Endothelial cell of umbilical vein (primary cell): ENCODE measurements at regions not wholly inside any gene's neighbourhood (a gene's known extent, or its start where the extent isn't known, plus 50 kb on each side); places are given as distances from the start of the nearest gene placed in this dataset.

ENCODE experiments used
- BruUV-seq: library from RNA; stranded (reverse); fragments of 400-500 nt; replicated peaks from 2 replicates; lab custom pipeline; 2021; lab: Mats Ljungman, UMichigan
- CTCF ChIA-PET: fragments of 300-600, 350-600 bp; sonication (Branson Sonifier 250); formaldehyde crosslinking; loops from one replicate; lab custom pipeline; 2021; ENCODE audit warnings: antibody characterized with exemption, inconsistent platforms; lab: Charles Lee
- POLR2A ChIA-PET: fragments of 300-600, 350-600 bp; sonication (Branson Sonifier 250); formaldehyde crosslinking; loops from one replicate; lab custom pipeline; 2021; ENCODE audit warnings: antibody characterized with exemption, inconsistent platforms; lab: Charles Lee
- DNase-seq: peaks from one replicate; pipeline ENCODE4 v3.0.0-alpha.2; 2011; ENCODE audit warnings: low read depth, low spot score
- FAIRE-seq: peaks from 2 replicates; lab custom pipeline; 2011; peaks lifted over from hg19 to GRCh38; lab: Jason Lieb, UNC
- H2AFZ ChIP-seq: 2 replicates; pipeline ENCODE4 v1.6.0; 2012; ENCODE audit warnings: low read depth, low read length, control low read depth, inconsistent platforms
- H3K27ac ChIP-seq: 2 replicates; pipeline ENCODE4 v1.5.1; 2011; ENCODE audit warnings: low read depth, mild to moderate bottlenecking, control low read depth, low read length, moderate library complexity; ENCODE audit not compliant: insufficient read depth
- H3K27me3 ChIP-seq, 2 experiments: 2 replicates each; pipeline versions ENCODE4 v1.6.0 to v1.6.1; 2011; ENCODE audit warnings: low read length in 2 of 2, mixed read lengths in 1 of 2; ENCODE audit not compliant: control insufficient read depth in 2 of 2, insufficient read depth in 2 of 2
- H3K36me3 ChIP-seq, 2 experiments: 2 replicates in 1 of 2; 3 replicates in 1 of 2; pipeline ENCODE4 v1.5.1; 2011; ENCODE audit warnings: low read length in 2 of 2, mild to moderate bottlenecking in 1 of 2, moderate library complexity in 1 of 2; ENCODE audit not compliant: control insufficient read depth in 2 of 2, insufficient read depth in 2 of 2; ENCODE audit errors: extremely low read depth in 1 of 2
- H3K4me1 ChIP-seq: 3 replicates; pipeline ENCODE4 v1.5.1; 2011; ENCODE audit warnings: mild to moderate bottlenecking, low read length; ENCODE audit not compliant: control insufficient read depth, insufficient read depth; ENCODE audit errors: extremely low read depth
- H3K4me2 ChIP-seq: 2 replicates; pipeline ENCODE4 v1.6.1; 2011; ENCODE audit warnings: low read length, control low read depth, mixed read lengths; ENCODE audit not compliant: insufficient read depth
- H3K4me3 ChIP-seq, 3 experiments: fragments of 200-600 bp in 1 of 3; sonication (generic), shearing (Covaris generic) in 1 of 3; replicated peaks in 1 of 3; 2 replicates each; pipeline ENCODE4 v1.5.1; 2011 to 2016; ENCODE audit warnings: control low read depth in 3 of 3, low read length in 3 of 3, mild to moderate bottlenecking in 2 of 3, inconsistent platforms in 1 of 3, low read depth in 1 of 3, moderate library complexity in 1 of 3; ENCODE audit not compliant: insufficient read depth in 1 of 3
- H3K79me2 ChIP-seq: 2 replicates; pipeline ENCODE4 v1.6.0; 2012; ENCODE audit warnings: low read length, inconsistent platforms; ENCODE audit not compliant: control insufficient read depth, insufficient read depth
- H3K9ac ChIP-seq: replicated peaks from 2 replicates; pipeline ENCODE3; 2011; ENCODE audit warnings: low read length, control low read depth; ENCODE audit not compliant: insufficient read depth; ENCODE audit errors: extremely low read depth
- H3K9me1 ChIP-seq: replicated peaks from 3 replicates; pipeline ENCODE4 v1.6.0; 2011; ENCODE audit warnings: mild to moderate bottlenecking, low read length; ENCODE audit not compliant: control insufficient read depth, insufficient read depth; ENCODE audit errors: extremely low read depth
- H3K9me3 ChIP-seq: replicated peaks from 2 replicates; pipeline ENCODE4 v1.5.1; 2012; ENCODE audit warnings: low read length, inconsistent platforms; ENCODE audit not compliant: control insufficient read depth, insufficient read depth
- H4K20me1 ChIP-seq: replicated peaks from 2 replicates; pipeline ENCODE3; 2011; ENCODE audit warnings: mild to moderate bottlenecking, low read length; ENCODE audit not compliant: control insufficient read depth, insufficient read depth; ENCODE audit errors: extremely low read depth
- CTCF ChIP-seq, 2 donors: IDR thresholded peaks; 1 replicate in 1 of 2; 2 replicates in 1 of 2; pipeline ENCODE4 v1.5.1; 2011; ENCODE audit warnings: low read length in 2 of 2, mild to moderate bottlenecking in 2 of 2, moderate library complexity in 2 of 2, control low read depth in 1 of 2, inconsistent platforms in 1 of 2, low read depth in 1 of 2; ENCODE audit not compliant: insufficient read depth in 1 of 2; ENCODE audit errors: extremely low read depth in 1 of 2
- EZH2 ChIP-seq: IDR thresholded peaks from 2 replicates; pipeline ENCODE4 v1.6.1; 2012; ENCODE audit warnings: borderline replicate concordance, low read depth, mild to moderate bottlenecking, moderate library complexity, low read length, inconsistent platforms; ENCODE audit not compliant: severe bottlenecking
- FOS ChIP-seq: IDR thresholded peaks from 2 replicates; pipeline ENCODE4 v1.6.1; 2011; ENCODE audit warnings: mild to moderate bottlenecking, low read length, moderate library complexity, borderline replicate concordance; ENCODE audit not compliant: insufficient read depth
- GATA2 ChIP-seq: IDR thresholded peaks from 2 replicates; pipeline ENCODE4 v1.7.0; 2011; ENCODE audit warnings: low read depth, mild to moderate bottlenecking, moderate library complexity, mixed read lengths, low read length; ENCODE audit not compliant: insufficient read length, insufficient read depth
- JUN ChIP-seq: IDR thresholded peaks from 2 replicates; pipeline ENCODE4 v1.6.1; 2011; ENCODE audit warnings: borderline replicate concordance, low read depth; ENCODE audit not compliant: insufficient read length, insufficient read depth
- MAX ChIP-seq: IDR thresholded peaks from 2 replicates; pipeline ENCODE4 v1.6.1; 2011; ENCODE audit not compliant: insufficient read depth, insufficient read length
- MYC ChIP-seq: IDR thresholded peaks from one replicate; pipeline ENCODE4 v1.6.1; 2011; ENCODE audit warnings: mild to moderate bottlenecking, low read depth, low read length
- POLR2A ChIP-seq: IDR thresholded peaks from 2 replicates; pipeline ENCODE4 v1.6.1; 2012; ENCODE audit warnings: low read depth, mild to moderate bottlenecking, control low read depth, low read length
- POLR2AphosphoS5 ChIP-seq: IDR thresholded peaks from 2 replicates; pipeline ENCODE4 v1.6.1; 2012; ENCODE audit warnings: low read depth, mild to moderate bottlenecking, control low read depth, low read length, moderate library complexity; ENCODE audit not compliant: insufficient read depth
- dilution Hi-C: fragments of 300-500 bp; cut with MboI; formaldehyde crosslinking; loops from one replicate; pipeline ENCODE4 v1.15.0; 2019; ENCODE audit warnings: low sequenced_read_pairs; ENCODE audit not compliant: extremely low pct_ligation_motif_present
- intact Hi-C: fragments of 100-400 bp; cut with micrococcal nuclease; formaldehyde crosslinking; loops from one replicate; pipeline ENCODE4 v1.10.0; 2022

- Histone ChIP-seq H3K4me1 (no peaks in the 10 kb centered on the region), H3K9ac (no peak overlapping the region), H3K9me1 (no peaks in the 10 kb centered on the region), H3K4me3 (no peak overlapping the region), H3K9me3 (no peaks in the 10 kb centered on the region), H2AFZ (no peak overlapping the region), H3K4me2 (no peak overlapping the region), H3K36me3 (no peaks in the 10 kb centered on the region), H3K27me3 (no peaks in the 10 kb centered on the region), H3K27ac (no peak overlapping the region), H3K79me2 (no peaks in the 10 kb centered on the region), H4K20me1 (no peaks in the 10 kb centered on the region)
- ChIA-PET CTCF (no interaction called here), POLR2A (no interaction called here)
- no peak for DNase-seq
- dilution Hi-C loops (no loop called here), intact Hi-C loops (no loop called here)
- no TSS peak for BruUV-seq
- TF ChIP-seq CTCF (IDR thresholded peaks at IDR 0.05; ENCODE audit: extremely low read depth in 1 of 2, insufficient read depth in 1 of 2, low read depth in 1 of 2, low read length in 2 of 2) = no peak
- TF ChIP-seq JUN = no peak
- TF ChIP-seq POLR2A = no peak
- no peak for TF ChIP-seq POLR2AphosphoS5
- TF ChIP-seq EZH2 = no peak
- no peak for TF ChIP-seq GATA2
- no peak for TF ChIP-seq MAX
- TF ChIP-seq FOS = no peak
- no peak for TF ChIP-seq MYC
- FAIRE-seq = no peak
These were observed 117.3 kb upstream of the CADPS start for GRCh38 chr3:62992520-62992919.
